ENCODE measurements at regions not wholly inside any gene's neighbourhood (a gene's known extent, or its start where the extent isn't known, plus 50 kb on each side); places are given as distances from the start of the nearest gene placed in this dataset.

GRCh38 chr2:7730449-7730848 is 813.2 kb downstream of the RNF144A start:
- TF ChIP-seq CTCF (IDR thresholded peaks at IDR 0.05): no peak
- no peak for TF ChIP-seq POLR2A (IDR thresholded peaks at IDR 0.05)
